ENCODE measurements at regions not wholly inside any gene's neighbourhood (a gene's known extent, or its start where the extent isn't known, plus 50 kb on each side); places are given as distances from the start of the nearest gene placed in this dataset.

DNA sequence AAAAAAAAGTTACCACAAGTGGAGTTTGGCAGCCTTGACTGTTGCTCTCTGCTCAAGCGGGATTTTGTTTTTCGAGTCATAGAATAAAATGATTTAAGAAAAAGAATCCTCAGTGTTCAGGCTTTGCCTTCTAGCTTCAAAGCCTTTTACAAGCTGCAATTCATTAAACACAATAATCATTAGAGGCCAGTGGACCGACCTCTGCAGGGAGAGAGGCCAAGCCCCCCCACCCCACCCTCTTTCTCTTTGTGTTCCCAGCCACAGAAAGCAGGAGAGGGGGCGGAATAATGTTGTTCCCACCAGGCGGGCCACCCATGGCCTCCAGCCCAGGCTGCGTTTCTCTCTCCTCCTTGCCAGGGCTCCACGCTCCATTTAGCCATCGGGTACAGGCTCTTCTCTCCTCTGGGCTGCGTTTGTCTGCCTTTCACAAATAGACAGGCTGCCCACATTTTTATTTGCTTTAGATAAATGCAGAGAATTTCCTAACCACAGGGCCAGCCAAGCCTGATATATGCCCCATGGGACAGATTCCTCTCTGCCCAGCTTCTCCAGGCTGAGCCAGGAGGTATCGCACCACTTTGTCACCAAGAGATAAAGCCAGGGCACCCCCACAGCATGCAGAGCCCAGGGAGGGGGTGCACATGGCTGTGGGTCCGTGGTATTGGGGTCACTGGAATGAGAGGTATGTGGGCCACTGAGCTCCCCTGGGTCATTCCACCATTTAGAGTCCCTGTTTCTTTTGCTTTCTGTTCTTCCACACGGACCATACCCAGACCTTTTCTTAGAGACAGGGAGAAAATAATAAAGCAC, 318.8 kb downstream of the PIK3R1 start:
- DNase-seq (ENCODE audit: low read depth, low spot score) = peak; percentile 88

DNA sequence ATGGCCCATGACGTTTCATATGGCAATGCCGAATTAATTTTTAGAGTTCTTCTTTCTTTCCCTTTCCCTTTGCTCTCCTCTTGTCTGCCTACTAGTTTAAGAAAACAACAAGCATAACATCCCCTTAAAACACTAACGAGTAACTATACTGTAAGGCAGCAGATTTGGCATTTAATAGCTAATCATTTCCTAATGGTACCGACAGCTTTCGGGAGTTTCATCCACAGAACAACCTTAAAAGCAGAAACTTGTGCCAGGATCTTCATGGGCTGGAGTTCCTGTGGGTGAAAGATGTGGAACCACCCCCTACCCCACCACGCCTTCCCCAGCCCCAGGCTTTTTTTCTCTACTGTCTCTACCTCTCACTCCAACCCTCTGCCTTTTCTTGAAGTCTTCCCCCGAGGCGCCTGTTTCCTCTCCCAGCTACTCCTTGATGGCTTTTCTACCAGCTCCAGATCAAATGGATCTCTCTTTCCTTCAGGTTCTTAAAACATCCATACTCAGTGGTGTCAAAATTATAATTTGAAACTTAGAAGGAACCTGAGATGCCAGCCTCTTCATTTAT, 319.5 kb downstream of the PIK3R1 start:
- DNase-seq (ENCODE audit: low read depth, low spot score) = no peak

- no peak for DNase-seq (ENCODE audit: low read depth, low spot score)
Measured at GRCh38 chr5:68538814-68539420, 323.4 kb downstream of the PIK3R1 start.

GRCh38 chr5:68540798-68541590, 325.4 kb downstream of the PIK3R1 start:
- DNase-seq (ENCODE audit: low read depth, low spot score) = no peak

- no peak for DNase-seq (ENCODE audit: low read depth, low spot score)
Measured at GRCh38 chr5:68542207-68542606, 326.7 kb downstream of the PIK3R1 start.

DNA sequence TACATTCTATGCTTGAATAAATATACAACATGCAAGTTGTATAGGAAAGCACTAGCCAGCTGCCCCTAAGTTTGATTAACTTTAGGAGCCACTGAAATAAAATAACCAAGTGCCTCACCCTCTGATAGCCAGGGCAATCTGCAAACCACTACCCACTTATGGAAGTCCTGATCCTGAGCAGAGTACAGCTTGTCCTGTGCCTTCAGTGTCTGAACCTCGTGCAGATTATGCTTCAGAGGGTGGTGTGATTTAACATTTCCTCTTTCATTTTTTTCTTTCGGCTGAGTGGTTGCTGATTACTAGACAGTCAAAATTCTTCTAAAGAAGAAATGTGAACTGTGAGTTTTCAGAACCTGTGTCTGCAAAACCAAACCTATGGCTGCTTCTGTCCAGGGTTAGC, 327.7 kb downstream of the PIK3R1 start:
- DNase-seq (ENCODE audit: low read depth, low spot score) = no peak

DNA sequence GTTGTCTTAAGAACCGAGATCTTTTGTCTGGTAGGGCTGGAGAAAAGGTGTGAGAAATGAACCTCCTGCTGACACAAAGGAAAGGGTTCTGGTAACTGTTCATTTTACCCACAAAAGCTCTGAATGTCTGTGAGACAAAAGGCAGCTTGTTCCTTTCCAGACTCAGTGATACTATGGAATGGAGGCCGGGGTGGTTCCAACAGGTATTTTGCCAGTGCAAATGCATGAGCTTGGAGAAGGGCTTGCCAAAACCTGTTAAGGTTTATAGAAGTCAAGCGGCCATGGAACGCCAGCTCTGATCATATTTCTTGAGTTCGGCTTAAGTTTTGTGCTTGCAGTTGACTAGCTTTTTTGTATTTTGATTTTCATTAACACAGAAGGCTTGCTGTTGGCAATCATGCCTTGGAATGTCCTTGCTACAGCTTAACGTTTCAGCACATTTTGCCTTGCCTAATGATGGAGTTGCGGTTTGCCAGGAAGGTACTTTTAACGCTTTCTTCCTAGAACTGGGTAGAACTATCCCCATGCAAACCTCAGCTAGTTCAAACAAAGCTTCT, 328.6 kb downstream of the PIK3R1 start:
- DNase-seq (ENCODE audit: low read depth, low spot score) = no peak

DNA sequence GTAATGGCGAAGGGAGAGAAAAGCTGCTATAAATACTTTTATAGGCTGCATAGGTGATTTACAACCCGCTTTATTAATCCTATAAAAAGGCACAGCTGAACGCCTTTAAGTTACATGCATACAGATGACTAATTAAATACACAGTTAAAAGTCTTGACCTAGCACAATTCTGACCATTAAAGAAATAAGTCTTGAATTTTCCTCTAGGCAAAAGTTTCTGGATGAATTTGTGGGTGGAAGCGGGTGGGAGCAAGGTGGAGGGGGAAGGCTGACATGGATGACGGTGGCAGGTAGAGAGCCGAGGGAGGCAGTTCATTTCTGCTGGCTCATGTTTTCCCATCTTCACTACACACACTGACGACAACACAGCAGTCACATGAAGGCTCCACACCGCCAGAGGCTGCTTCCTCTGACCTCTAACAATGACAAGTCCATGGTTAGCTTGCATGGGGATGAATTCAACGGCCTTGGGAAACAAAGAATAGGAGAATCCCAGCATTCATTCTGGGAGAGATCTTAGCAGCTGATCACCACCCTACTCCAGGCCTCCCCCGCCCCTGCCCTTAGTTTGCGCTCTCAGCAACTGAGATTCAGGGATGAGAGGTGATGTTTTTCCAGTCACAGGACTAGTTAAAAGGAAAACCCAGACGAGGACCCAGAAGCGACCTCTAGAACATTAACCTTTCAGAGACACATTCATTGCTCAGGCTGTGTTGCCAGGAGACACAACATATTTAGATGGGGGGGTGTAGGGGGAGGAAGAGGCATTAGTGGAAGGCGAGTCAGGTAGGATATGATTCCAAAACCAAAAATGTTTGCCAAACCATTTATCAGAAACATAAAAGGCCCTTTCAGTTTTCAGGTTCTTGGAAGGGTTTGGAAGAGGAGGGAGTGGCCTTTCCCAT, 329.3 kb downstream of the PIK3R1 start:
- no peak for DNase-seq (ENCODE audit: low read depth, low spot score)

DNA sequence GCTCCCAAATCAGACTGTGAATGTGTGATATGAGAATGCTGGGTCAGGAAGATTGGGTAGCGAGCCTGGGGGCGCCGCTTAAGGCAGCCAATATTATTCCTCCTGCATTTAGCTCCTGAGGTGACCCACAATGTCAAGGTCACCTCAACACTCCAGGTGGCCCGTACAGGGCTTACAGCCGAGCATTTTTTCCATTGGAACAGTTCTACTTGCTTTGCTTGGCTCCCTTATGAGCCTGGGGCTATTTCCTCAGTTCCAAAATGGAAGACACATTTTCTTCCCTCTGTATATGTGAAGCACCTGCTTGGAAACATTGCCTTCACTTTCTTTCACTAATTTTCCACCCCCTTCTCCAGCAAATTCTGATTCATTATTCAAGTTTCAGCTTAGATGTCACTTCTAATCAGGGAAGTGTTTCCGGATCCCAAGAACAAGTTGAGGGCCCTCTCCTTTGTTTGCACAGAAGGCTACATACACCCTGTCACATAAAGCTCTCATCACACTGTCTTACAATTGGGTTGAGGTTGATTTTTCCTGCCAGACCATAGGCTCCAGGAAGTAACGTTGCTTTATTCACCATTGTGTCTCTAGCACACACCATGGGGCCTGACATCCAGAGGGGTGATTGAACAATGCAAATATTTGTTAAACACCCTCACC, 330.2 kb downstream of the PIK3R1 start:
- DNase-seq (ENCODE audit: low read depth, low spot score) = no peak

GRCh38 chr5:68547056-68547455, 331.5 kb downstream of the PIK3R1 start:
- no peak for DNase-seq (ENCODE audit: low read depth, low spot score)

GRCh38 chr5:68547622-68548021, 332.1 kb downstream of the PIK3R1 start:
- DNase-seq (ENCODE audit: low read depth, low spot score) = no peak

- peak; percentile 36 for DNase-seq (ENCODE audit: low read depth, low spot score)
Measured at GRCh38 chr5:68548959-68549676, 333.6 kb downstream of the PIK3R1 start.

DNA sequence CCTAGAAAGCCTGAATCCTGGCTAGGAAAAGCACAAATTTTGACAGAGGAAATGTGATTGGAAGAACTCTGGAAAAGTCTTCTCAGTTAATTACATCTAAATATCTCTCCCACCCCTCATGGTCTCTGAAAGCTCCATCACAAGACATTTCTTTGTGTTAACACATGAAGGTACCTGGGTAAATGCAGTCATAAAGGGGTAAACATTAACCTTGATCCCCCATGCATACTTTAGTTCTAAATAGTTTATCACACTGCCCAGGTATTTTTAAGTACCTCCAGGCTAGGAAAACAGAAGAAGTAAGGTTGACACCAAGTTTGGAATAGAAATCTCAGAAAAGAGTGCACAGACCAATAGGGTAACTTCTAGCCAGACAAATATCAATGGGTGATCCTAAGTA, 334.5 kb downstream of the PIK3R1 start:
- no peak for DNase-seq (ENCODE audit: low read depth, low spot score)

GRCh38 chr5:68551436-68551835, 335.9 kb downstream of the PIK3R1 start:
- no peak for DNase-seq (ENCODE audit: low read depth, low spot score)

DNA sequence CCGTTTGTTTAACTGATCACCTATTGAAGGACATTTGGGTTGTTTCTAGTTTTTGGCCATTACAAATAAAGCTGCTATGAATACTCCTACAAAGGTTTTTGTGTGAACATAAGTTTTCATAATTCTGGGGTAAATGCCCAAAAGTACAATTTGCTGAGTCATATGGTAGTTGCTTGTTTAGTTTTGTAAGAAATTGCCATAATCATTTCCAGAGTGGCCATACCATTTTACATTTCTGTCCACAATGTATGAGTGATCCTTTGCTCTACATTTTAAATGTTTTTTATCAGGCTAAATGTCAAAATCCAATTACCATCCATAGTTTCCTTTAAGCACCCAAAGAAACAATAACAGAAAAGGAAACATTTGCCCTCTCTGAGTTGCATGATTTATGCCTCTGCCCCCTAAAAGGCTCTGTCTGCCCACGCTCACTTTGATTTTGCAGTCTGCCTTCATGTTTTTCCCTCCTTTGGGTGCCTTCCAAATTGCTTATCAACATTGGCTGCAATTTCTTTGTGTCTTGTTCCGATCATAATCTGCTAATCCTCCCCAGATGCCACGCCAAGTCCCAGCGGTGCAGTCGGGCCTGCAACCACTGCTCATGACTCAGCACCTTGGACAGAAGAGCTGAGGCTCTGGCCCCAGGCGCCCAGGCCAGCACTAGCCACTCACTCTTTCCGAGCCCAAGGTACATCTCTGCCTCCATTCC, 339.2 kb downstream of the PIK3R1 start:
- DNase-seq (ENCODE audit: low read depth, low spot score) = peak; percentile 85

DNA sequence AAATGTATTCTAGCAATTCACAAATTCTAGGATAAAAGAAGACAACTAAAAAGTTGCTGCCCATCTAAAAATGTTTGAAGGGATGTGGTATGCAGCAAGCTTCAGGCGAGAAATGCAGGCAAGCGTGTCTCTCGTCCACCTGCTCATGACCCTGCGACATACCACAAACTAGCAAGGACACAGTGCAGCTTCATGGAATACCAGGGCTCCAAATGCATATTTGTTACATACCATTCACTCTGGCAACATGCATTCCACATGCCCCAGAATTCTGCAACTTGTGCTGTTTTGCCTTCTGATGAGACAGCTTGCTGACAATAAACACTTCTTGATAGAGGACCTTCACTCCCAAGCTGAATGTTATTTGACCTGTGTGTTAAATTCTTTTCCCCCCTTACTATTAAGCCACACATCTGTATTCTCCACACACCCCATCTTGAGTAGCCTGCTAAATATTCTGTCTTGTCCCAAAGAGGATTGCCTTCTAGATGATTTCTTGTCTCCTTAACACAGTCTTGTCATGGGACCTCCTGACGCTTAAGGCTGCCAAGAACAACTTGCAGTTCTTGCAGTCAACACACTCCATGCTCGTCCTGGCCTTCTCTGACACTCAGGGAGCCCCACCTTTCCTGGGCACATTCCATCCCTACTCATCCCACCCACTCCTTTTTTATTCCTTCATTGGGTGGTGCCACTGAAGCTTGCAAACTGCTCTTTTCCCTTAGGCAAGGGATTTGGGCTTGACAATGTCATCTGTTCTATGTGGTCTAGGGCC, 340.5 kb downstream of the PIK3R1 start:
- DNase-seq (ENCODE audit: low read depth, low spot score) = no peak

DNA sequence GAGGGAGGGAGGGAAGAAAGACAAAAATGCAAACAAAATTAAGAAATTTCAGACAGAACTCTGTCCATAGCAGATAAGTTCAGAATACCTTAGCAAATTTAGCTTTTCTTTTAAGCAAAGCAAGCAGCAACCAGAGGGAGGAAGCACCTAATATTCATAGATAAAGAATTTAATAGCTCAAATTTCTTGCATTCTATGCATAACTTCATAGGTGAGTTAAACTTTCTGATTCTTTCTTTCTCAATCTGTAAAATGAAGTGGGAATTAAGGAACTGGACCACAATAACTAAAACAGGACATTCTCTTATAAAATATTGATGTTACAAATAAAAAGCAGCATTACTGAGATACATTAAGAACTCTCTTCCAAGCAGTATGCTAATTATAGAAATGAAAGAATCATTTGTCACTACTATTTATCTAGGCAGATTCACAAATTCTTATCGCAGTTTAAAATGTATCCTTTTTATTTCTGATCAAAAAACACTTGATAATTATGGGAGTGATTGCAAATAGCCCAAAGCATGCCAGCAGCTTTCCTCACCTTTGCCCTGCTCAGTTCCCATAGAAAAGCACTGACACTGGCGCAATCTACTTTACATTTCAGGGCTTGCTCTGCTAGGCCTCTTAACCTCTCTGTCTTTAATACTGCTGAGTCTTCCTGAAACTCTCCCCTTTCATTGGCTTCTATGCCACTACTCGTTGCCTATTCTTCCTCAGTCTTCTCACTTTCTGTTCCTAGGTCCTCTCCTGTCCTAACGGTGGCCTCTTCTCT, 341.8 kb downstream of the PIK3R1 start:
- DNase-seq (ENCODE audit: low read depth, low spot score) = no peak

Measured in astrocyte of the hippocampus (primary cell).